GM12873 (cell line): ENCODE measurements at regions not wholly inside any gene's neighbourhood (a gene's known extent, or its start where the extent isn't known, plus 50 kb on each side); places are given as distances from the start of the nearest gene placed in this dataset.

Source experiments
- CTCF ChIP-seq: IDR thresholded peaks from 2 replicates; pipeline ENCODE4 v1.5.1; 2012; ENCODE audit warnings: low read depth, mild to moderate bottlenecking, moderate library complexity, low read length, control low read depth; ENCODE audit not compliant: insufficient read depth; ENCODE audit errors: missing control alignments

- TF ChIP-seq CTCF, result no peak
Observed at GRCh38 chr9:7405924-7406604, 393.5 kb downstream of the DMAC1 start.

DNA sequence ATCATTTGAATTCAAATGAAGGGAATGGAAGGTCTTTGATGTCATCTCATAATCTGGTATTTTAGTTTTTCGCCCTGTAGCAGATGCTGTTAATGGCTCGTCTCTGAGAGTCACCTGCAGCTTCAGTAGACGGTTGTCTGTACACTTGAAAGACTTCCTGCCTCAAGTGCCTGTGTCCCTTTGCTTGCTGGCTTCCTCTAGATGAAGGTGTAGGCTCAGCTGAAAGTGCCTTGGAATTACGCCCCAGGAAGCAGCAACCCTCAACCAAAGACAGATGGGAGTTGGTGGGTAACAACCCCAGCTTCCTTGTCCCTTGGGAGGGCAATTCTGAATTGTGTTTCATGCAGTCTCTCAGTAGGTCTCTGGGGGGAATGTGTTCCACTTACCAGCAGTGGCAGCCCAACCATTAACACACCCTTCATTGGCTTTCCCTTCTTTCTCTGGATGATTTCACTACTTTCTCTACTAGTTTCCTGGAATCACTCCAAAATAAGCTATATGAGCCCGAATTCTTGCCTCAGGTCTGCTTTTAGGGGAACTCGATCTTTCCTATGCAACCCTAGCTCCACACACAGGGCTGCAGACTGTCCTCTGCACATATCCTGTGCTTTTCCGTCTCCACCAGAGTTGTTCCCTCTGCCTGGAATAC is 395.6 kb downstream of the DMAC1 start:
- no peak for TF ChIP-seq CTCF

DNA sequence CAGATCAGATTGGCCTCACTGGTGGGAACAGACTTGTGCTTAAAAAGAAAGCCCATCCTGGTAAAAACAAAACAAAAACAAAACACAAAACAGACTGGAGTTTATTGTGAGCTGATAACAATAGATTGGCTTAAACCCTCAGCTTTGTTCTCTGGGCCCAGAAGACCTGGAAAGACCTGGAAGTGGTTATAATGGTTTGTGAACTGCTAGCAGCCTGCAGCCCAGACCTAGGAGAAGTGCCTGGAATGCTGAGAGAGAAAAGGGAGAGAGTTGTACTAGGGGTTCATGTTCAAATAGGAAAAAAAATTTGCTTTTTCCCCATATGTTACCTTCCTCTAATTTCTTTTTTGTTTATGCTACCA is 396.6 kb downstream of the DMAC1 start:
- TF ChIP-seq CTCF, result no peak

DNA sequence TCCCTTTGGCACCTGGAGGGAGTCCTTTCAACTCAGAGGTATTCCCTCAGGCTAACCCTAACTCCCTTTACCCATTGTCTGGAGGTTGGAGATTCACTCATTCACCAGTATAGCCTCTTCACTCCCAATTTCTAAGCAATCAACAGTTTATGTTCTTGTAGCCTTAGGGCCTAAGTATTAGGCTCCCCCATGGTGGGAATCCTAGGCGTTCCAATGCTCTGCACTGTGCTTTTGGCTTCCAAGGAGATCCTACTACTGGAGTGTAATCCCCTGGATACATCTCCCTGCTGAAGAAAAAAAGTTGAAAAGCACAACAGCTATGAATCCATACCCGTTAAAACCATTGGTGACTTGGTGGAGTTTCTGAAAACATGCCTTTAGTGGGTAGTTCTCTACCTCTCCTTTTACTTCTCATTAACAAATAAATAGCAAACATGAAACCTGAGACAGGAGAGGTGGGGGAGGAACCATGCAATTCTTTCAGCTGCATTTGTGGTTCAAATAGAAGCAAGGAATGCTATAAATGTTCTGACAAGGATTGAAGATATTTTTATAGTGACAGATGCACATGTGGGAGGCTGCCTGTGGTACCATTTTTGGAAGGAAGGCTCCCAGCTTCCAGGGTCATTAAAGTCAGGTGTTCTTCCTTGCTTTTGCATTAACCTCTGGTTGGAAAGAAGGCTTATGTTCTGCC is 397.1 kb downstream of the DMAC1 start:
- TF ChIP-seq CTCF, result no peak

- no peak for TF ChIP-seq CTCF
Observed at GRCh38 chr9:7401116-7401515, 398.5 kb downstream of the DMAC1 start.

- no peak for TF ChIP-seq CTCF
Observed at GRCh38 chr9:7394002-7394774, 405.4 kb downstream of the DMAC1 start.

DNA sequence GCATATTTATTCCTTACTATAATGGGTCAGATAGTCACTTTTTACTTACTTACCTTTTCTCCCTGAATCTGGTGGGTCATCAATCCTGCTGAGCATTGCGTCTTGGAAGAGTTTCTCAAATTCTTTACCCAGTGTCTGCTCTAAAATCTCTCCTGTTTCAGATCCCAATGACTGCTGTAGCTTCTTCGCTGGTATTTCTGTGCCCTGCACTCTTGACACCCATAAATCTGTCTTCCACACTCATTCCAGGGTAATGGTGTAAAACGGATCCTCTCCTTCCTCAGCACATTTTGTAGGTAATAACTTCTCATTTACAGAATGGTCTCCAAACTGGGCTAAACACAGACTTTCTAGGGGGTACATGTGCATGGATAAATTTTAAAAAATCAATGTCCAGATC is 407.4 kb downstream of the DMAC1 start:
- no peak for TF ChIP-seq CTCF
